ENCODE measurements at regions not wholly inside any gene's neighbourhood (a gene's known extent, or its start where the extent isn't known, plus 50 kb on each side); places are given as distances from the start of the nearest gene placed in this dataset.

DNA sequence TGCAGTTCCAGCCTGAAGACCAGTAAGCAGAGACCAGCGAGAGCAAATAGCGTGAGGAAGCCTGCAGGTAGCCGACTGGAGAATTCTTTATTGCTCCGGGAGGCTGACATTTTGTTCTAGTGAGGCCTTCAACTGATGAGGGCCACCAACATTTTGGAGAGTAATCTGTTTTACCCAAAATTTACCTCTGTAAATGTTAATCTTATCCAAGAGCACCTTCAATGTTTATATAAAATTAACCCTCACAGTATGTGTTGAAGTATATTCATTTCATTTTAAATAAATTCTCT lies 546.4 kb upstream of the SLITRK5 start:
- CTCF ChIA-PET: no interaction called here
- DNase-seq (ENCODE audit: extremely low spot score): no peak
- POLR2A ChIA-PET: no interaction called here
- TF ChIP-seq, protein P1, sequence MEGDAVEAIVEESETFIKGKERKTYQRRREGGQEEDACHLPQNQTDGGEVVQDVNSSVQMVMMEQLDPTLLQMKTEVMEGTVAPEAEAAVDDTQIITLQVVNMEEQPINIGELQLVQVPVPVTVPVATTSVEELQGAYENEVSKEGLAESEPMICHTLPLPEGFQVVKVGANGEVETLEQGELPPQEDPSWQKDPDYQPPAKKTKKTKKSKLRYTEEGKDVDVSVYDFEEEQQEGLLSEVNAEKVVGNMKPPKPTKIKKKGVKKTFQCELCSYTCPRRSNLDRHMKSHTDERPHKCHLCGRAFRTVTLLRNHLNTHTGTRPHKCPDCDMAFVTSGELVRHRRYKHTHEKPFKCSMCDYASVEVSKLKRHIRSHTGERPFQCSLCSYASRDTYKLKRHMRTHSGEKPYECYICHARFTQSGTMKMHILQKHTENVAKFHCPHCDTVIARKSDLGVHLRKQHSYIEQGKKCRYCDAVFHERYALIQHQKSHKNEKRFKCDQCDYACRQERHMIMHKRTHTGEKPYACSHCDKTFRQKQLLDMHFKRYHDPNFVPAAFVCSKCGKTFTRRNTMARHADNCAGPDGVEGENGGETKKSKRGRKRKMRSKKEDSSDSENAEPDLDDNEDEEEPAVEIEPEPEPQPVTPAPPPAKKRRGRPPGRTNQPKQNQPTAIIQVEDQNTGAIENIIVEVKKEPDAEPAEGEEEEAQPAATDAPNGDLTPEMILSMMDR (IDR thresholded peaks at IDR 0.05; ENCODE audit: control extremely low read depth, extremely low read depth, low read depth, missing control alignments): no peak

- ChIA-PET POLR2A (no interaction called here), CTCF (interaction anchor here (0.6 kb wide), 1 partner anchor 8 kb away, joined by 3 read pairs; no protein-coding TSS in a partner anchor)
- TF ChIP-seq, protein P1 (IDR thresholded peaks at IDR 0.05; ENCODE audit: control extremely low read depth, extremely low read depth, low read depth, missing control alignments): no peak
- DNase-seq (ENCODE audit: extremely low spot score): no peak
These were observed 543.1 kb upstream of the SLITRK5 start for GRCh38 chr13:87128036-87128435.

GRCh38 chr13:87128491-87128890 lies 542.7 kb upstream of the SLITRK5 start:
- CTCF ChIA-PET: interaction anchor here (0.6 kb wide), 1 partner anchor 8 kb away, joined by 3 read pairs; no protein-coding TSS in a partner anchor
- DNase-seq (ENCODE audit: extremely low spot score): no peak
- TF ChIP-seq, protein P1 (IDR thresholded peaks at IDR 0.05; ENCODE audit: control extremely low read depth, extremely low read depth, low read depth, missing control alignments): no peak
- POLR2A ChIA-PET: no interaction called here

- DNase-seq (ENCODE audit: extremely low spot score): no peak
- ChIA-PET POLR2A (no interaction called here), CTCF (no interaction called here)
- TF ChIP-seq, protein P1 (IDR thresholded peaks at IDR 0.05; ENCODE audit: control extremely low read depth, extremely low read depth, low read depth, missing control alignments): no peak
These were observed 541.4 kb upstream of the SLITRK5 start for GRCh38 chr13:87129602-87130300.

DNA sequence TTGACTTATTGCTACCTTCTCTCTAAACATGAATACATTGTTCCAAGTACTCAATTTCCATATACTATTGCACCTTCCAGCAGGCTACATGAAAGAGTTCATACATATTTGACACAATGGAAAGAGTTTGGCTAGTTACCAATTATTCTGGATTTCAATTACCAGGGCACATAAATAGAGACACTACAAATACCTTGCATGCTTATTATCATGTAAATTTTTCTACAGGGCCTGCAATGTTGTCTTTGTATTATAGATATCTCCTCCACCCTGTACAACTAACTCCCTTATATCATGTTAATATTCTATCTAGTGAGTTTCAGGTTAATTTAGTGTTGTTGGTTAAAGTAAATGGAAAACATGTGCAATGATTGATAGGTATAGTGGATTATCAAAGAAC lies 540.7 kb upstream of the SLITRK5 start:
- CTCF ChIA-PET: no interaction called here
- no peak for DNase-seq (ENCODE audit: extremely low spot score)
- POLR2A ChIA-PET: no interaction called here
- TF ChIP-seq, protein P1 (IDR thresholded peaks at IDR 0.05; ENCODE audit: control extremely low read depth, extremely low read depth, low read depth, missing control alignments): no peak

DNA sequence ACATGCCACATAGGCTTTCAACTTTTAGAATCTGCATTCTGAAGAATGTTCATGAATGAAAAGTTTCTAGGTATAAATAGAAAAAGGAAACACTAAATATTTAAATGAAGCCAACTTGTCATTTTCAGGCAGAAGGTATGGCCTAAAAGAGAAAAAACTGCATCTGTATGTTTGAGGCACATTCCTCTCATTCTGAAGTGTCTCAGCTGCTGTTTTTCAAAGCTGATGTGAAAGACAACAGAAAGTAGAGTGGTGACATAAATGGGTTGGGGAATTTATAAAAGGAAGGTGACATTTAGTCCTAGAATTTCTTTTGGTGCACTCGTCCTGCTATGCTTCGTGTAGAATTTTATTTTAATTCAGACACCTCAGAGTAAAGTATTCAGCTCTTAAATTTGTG lies 539.6 kb upstream of the SLITRK5 start:
- DNase-seq (ENCODE audit: extremely low spot score): no peak
- TF ChIP-seq, protein P1 (IDR thresholded peaks at IDR 0.05; ENCODE audit: control extremely low read depth, extremely low read depth, low read depth, missing control alignments): no peak
- ChIA-PET CTCF (no interaction called here), POLR2A (no interaction called here)
